ENCODE measurements at regions not wholly inside any gene's neighbourhood (a gene's known extent, or its start where the extent isn't known, plus 50 kb on each side); places are given as distances from the start of the nearest gene placed in this dataset.

- intact Hi-C loops (cut with DNase I, micrococcal nuclease): no loop called here
- H3K4me1 Mint-ChIP-seq (ENCODE audit: low read depth): no peaks in the 10 kb centered on the region
- POLR2A ChIA-PET: no interaction called here
Measured at GRCh38 chr6:5923840-5924239, 82.9 kb downstream of the NRN1 start.

GRCh38 chr6:5922230-5922629 is 84.5 kb downstream of the NRN1 start:
- no peak overlapping the region for H3K27ac ChIP-seq (ENCODE audit: low read depth in 1 of 2, low read length in 2 of 2)
- H3K4me3 ChIP-seq (ENCODE audit: low read length): no peak overlapping the region
- Mint-ChIP-seq H3K4me1 (ENCODE audit: low read depth) (no peaks in the 10 kb centered on the region), H3K9me3 (peaks cover 10% of the 10 kb centered on the region), H3K36me3 (ENCODE audit: low read depth) (peaks cover 11% of the 10 kb centered on the region), H3K27me3 (peaks cover 4% of the 10 kb centered on the region), H3K4me3 (no peak overlapping the region), H3K27ac (no peak overlapping the region)
- ChIA-PET POLR2A (no interaction called here), CTCF (no interaction called here)
- no peak for DNase-seq
- intact Hi-C loops (cut with DNase I, micrococcal nuclease): no loop called here
- H3K4me1 ChIP-seq (ENCODE audit: insufficient read depth, low read length): no peaks in the 10 kb centered on the region
- no peak for TF ChIP-seq CTCF (IDR thresholded peaks at IDR 0.05)
- H3K27me3 ChIP-seq (ENCODE audit: control insufficient read depth in 1 of 2, insufficient read depth in 2 of 2, low read length in 2 of 2): peaks cover 0 to 4% of the 10 kb centered on the region in 2 experiments
- no peaks in the 10 kb centered on the region for H3K36me3 ChIP-seq (ENCODE audit: insufficient read depth, low read length)
- peaks cover 0 to 21% of the 10 kb centered on the region in 2 experiments for H3K9me3 ChIP-seq (ENCODE audit: control insufficient read depth in 1 of 2, insufficient read depth in 1 of 2, low read length in 2 of 2)
- no peak for ATAC-seq (ENCODE audit: poor library complexity)

More at GRCh38 chr6:5923840-5924239, 82.9 kb downstream of the NRN1 start:
- Mint-ChIP-seq H3K36me3 (ENCODE audit: low read depth) (peaks cover 11% of the 10 kb centered on the region), H3K4me3 (no peak overlapping the region), H3K9me3 (peaks cover 10% of the 10 kb centered on the region), H3K27me3 (peaks cover 4% of the 10 kb centered on the region), H3K27ac (no peak overlapping the region)
- peaks cover 0 to 21% of the 10 kb centered on the region in 2 experiments for H3K9me3 ChIP-seq (ENCODE audit: control insufficient read depth in 1 of 2, insufficient read depth in 1 of 2, low read length in 2 of 2)
- no peaks in the 10 kb centered on the region for H3K4me1 ChIP-seq (ENCODE audit: insufficient read depth, low read length)
- CTCF ChIA-PET: interaction anchor here (0.6 kb wide), 1 partner anchor 1610 kb away, joined by 3 read pairs; no protein-coding TSS in a partner anchor
- DNase-seq (no peak), ATAC-seq (ENCODE audit: poor library complexity) (no peak)
- no peaks in the 10 kb centered on the region for H3K27me3 ChIP-seq (ENCODE audit: control insufficient read depth in 1 of 2, insufficient read depth in 2 of 2, low read length in 2 of 2)
- no peak for TF ChIP-seq CTCF (IDR thresholded peaks at IDR 0.05)
- no peak overlapping the region for H3K27ac ChIP-seq (ENCODE audit: low read depth in 1 of 2, low read length in 2 of 2)
- H3K36me3 ChIP-seq (ENCODE audit: insufficient read depth, low read length): no peaks in the 10 kb centered on the region
- H3K4me3 ChIP-seq (ENCODE audit: low read length): no peak overlapping the region

- Mint-ChIP-seq H3K27me3 (no peaks in the 10 kb centered on the region), H3K27ac (no peak overlapping the region), H3K36me3 (ENCODE audit: low read depth) (no peaks in the 10 kb centered on the region), H3K9me3 (peaks cover 4% of the 10 kb centered on the region), H3K4me1 (ENCODE audit: low read depth) (no peaks in the 10 kb centered on the region), H3K4me3 (no peak overlapping the region)
- no peak for DNase-seq
- no peak for ATAC-seq (ENCODE audit: poor library complexity)
- H3K4me1 ChIP-seq (ENCODE audit: insufficient read depth, low read length): no peaks in the 10 kb centered on the region
- no peaks in the 10 kb centered on the region for H3K36me3 ChIP-seq (ENCODE audit: insufficient read depth, low read length)
- intact Hi-C loops (cut with DNase I, micrococcal nuclease): no loop called here
- no peak overlapping the region for H3K27ac ChIP-seq (ENCODE audit: low read depth in 1 of 2, low read length in 2 of 2)
- ChIA-PET CTCF (no interaction called here), POLR2A (no interaction called here)
- no peak for TF ChIP-seq CTCF (IDR thresholded peaks at IDR 0.05)
- no peak overlapping the region for H3K4me3 ChIP-seq (ENCODE audit: low read length)
- H3K27me3 ChIP-seq (ENCODE audit: control insufficient read depth in 1 of 2, insufficient read depth in 2 of 2, low read length in 2 of 2): no peaks in the 10 kb centered on the region
- H3K9me3 ChIP-seq (ENCODE audit: control insufficient read depth in 1 of 2, insufficient read depth in 1 of 2, low read length in 2 of 2): no peaks in the 10 kb centered on the region
Measured at GRCh38 chr6:5909721-5910120, 97.0 kb downstream of the NRN1 start.

All from CD4-positive, alpha-beta T cell (primary cell).